IMR-90 (cell line): ENCODE measurements at regions not wholly inside any gene's neighbourhood (a gene's known extent, or its start where the extent isn't known, plus 50 kb on each side); places are given as distances from the start of the nearest gene placed in this dataset.

Source experiments
- ATAC-seq: fragments of 200-7000 bp; cut with Tn5 transposase; 2 replicates; pipeline ENCODE4 v1.9.1; 2020; ENCODE audit warnings: low read depth, mild to moderate bottlenecking, moderate library complexity
- BruUV-seq: library from RNA; stranded (reverse); fragments of 400-500 nt; replicated peaks from 2 replicates; lab custom pipeline; 2021; lab: Mats Ljungman, UMichigan
- CTCF ChIA-PET: fragments of 300-600 bp; formaldehyde crosslinking; extraction: SDS; loops from one replicate; lab custom pipeline; 2021; ENCODE audit warnings: antibody characterized with exemption; lab: Yijun Ruan, JAX
- POLR2A ChIA-PET: fragments of 300-600 bp; sonication (Branson Sonifier 250); formaldehyde crosslinking; loops from one replicate; lab custom pipeline; 2022; ENCODE audit warnings: antibody characterized with exemption; ENCODE audit not compliant: unreplicated experiment; lab: Charles Lee
- DNase-seq: peaks from one replicate; pipeline ENCODE4 v3.0.0; 2013
- H2AFZ ChIP-seq: replicated peaks from 2 replicates; pipeline ENCODE3; 2013; ENCODE audit warnings: low read length, mild to moderate bottlenecking; ENCODE audit not compliant: poor library complexity
- H2AK5ac ChIP-seq: 2 replicates; pipeline ENCODE4 v1.6.1; 2013; ENCODE audit warnings: low read depth, low read length, inconsistent platforms
- H2AK9ac ChIP-seq: replicated peaks from 2 replicates; pipeline ENCODE3; 2013; ENCODE audit warnings: mild to moderate bottlenecking, low read depth, low read length, moderate library complexity; ENCODE audit not compliant: poor library complexity
- H2BK120ac ChIP-seq: 2 replicates; pipeline ENCODE4 v1.6.1; 2013; ENCODE audit warnings: low read depth, low read length, inconsistent platforms
- H2BK15ac ChIP-seq: 3 replicates; pipeline ENCODE4 v1.6.1; 2013; ENCODE audit warnings: low read depth, low read length, inconsistent platforms
- H2BK20ac ChIP-seq: 2 replicates; pipeline ENCODE4 v1.6.1; 2013; ENCODE audit warnings: low read depth, mild to moderate bottlenecking, inconsistent platforms, low read length, moderate library complexity
- H2BK5ac ChIP-seq: 2 replicates; pipeline ENCODE4 v1.6.1; 2013; ENCODE audit warnings: mild to moderate bottlenecking, low read depth, low read length, inconsistent platforms; ENCODE audit not compliant: poor library complexity, severe bottlenecking
- H3K14ac ChIP-seq: replicated peaks from 2 replicates; pipeline ENCODE4 v1.6.1; 2013; ENCODE audit warnings: low read depth, low read length, inconsistent platforms
- H3K18ac ChIP-seq: 2 replicates; pipeline ENCODE4 v1.6.1; 2013; ENCODE audit warnings: low read depth, low read length, control low read depth
- H3K23ac ChIP-seq: 2 replicates; pipeline ENCODE4 v1.6.1; 2013; ENCODE audit warnings: low read depth, low read length, inconsistent platforms
- H3K27ac ChIP-seq: 2 replicates; pipeline ENCODE4 v1.5.1; 2013; ENCODE audit warnings: mild to moderate bottlenecking, control low read depth, low read length; ENCODE audit not compliant: insufficient read depth
- H3K27me3 ChIP-seq: 2 replicates; pipeline ENCODE4 v1.6.1; 2013; ENCODE audit warnings: low read length; ENCODE audit not compliant: control insufficient read depth, insufficient read depth
- H3K36me3 ChIP-seq: 2 replicates; pipeline ENCODE4 v1.6.1; 2013; ENCODE audit warnings: low read length, mixed read lengths; ENCODE audit not compliant: control insufficient read depth, insufficient read depth
- H3K4ac ChIP-seq: 2 replicates; pipeline ENCODE4 v1.6.1; 2013; ENCODE audit warnings: low read depth, low read length, inconsistent platforms
- H3K4me1 ChIP-seq: 2 replicates; pipeline ENCODE4 v1.6.1; 2013; ENCODE audit warnings: low read length, mixed read lengths; ENCODE audit not compliant: control insufficient read depth, insufficient read depth
- H3K4me2 ChIP-seq: 2 replicates; pipeline ENCODE4 v1.6.1; 2013; ENCODE audit warnings: low read depth, mild to moderate bottlenecking, control low read depth, low read length, moderate library complexity
- H3K4me3 ChIP-seq: 2 replicates; pipeline ENCODE4 v1.5.1; 2013; ENCODE audit warnings: low read depth, mild to moderate bottlenecking, control low read depth, low read length, moderate library complexity; ENCODE audit not compliant: insufficient read depth
- H3K56ac ChIP-seq: 2 replicates; pipeline ENCODE4 v1.6.1; 2013; ENCODE audit warnings: low read length, inconsistent platforms; ENCODE audit not compliant: insufficient read depth; ENCODE audit errors: extremely low read depth
- H3K79me1 ChIP-seq, 2 experiments: 2 replicates each; pipeline ENCODE4 v1.6.1; 2013; ENCODE audit warnings: low read length in 2 of 2, inconsistent platforms in 1 of 2, low read depth in 1 of 2
- H3K9ac ChIP-seq: 2 replicates; pipeline ENCODE4 v1.6.1; 2013; ENCODE audit warnings: low read depth, low read length, control low read depth
- H3K9me1 ChIP-seq: 2 replicates; pipeline ENCODE4 v1.6.1; 2013; ENCODE audit warnings: low read length, inconsistent platforms; ENCODE audit not compliant: insufficient read depth
- H3K9me3 ChIP-seq: 2 replicates; pipeline ENCODE4 v1.6.1; 2013; ENCODE audit warnings: low read length; ENCODE audit not compliant: control insufficient read depth, insufficient read depth
- H4K20me1 ChIP-seq: 2 replicates; pipeline ENCODE4 v1.6.1; 2013; ENCODE audit warnings: low read length, inconsistent platforms; ENCODE audit not compliant: insufficient read depth
- H4K5ac ChIP-seq: 2 replicates; pipeline ENCODE4 v1.6.1; 2013; ENCODE audit warnings: mild to moderate bottlenecking, low read depth, low read length, control low read depth
- H4K8ac ChIP-seq, 2 experiments: 2 replicates each; pipeline ENCODE4 v1.6.1; 2013; ENCODE audit warnings: low read depth in 2 of 2, low read length in 2 of 2, control low read depth in 1 of 2, inconsistent platforms in 1 of 2
- H4K91ac ChIP-seq: 2 replicates; pipeline ENCODE4 v1.6.1; 2013; ENCODE audit warnings: low read depth, low read length, inconsistent platforms; ENCODE audit not compliant: insufficient read depth
- CEBPB ChIP-seq: IDR thresholded peaks from 2 replicates; pipeline ENCODE4 v1.6.1; 2012; ENCODE audit warnings: low read depth, low read length, improper control_type of control experiment
- FOS ChIP-seq: fragments of 150-350 bp; IDR thresholded peaks from 2 replicates; pipeline ENCODE4 v1.6.1; 2016; ENCODE audit warnings: low read depth, low read length
- WGBS, 2 experiments: methylation state at CpG; one replicate each; pipeline versions ENCODE4 v1.1.5 to v1.1.7; 2013; ENCODE audit warnings: missing lambda C conversion rate in 2 of 2; ENCODE audit not compliant: insufficient read length in 1 of 2; ENCODE audit errors: extremely low coverage in 2 of 2; 5-methylcytosine and 5-hydroxymethylcytosine counted together
- dilution Hi-C: fragments of 300-500 bp; cut with HindIII; formaldehyde crosslinking; loops from one replicate; pipeline ENCODE4 v1.14.3; 2018; ENCODE audit warnings: low sequenced_read_pairs; ENCODE audit not compliant: unreplicated experiment
- in situ Hi-C: fragments of 300-500 bp; cut with MboI; formaldehyde crosslinking; loops from 3 replicates; pipeline ENCODE4 v1.14.3; 2019; ENCODE audit warnings: low sequenced_read_pairs, inconsistent platforms, mixed read lengths
- intact Hi-C: fragments of 100-400 bp; cut with micrococcal nuclease; formaldehyde crosslinking; loops from 2 replicates; pipeline ENCODE4 v1.10.0; 2022

- H3K18ac ChIP-seq = no peak overlapping the region
- H3K4me3 ChIP-seq = no peak overlapping the region
- ChIA-PET POLR2A (no interaction called here), CTCF (no interaction called here)
- no peak overlapping the region for H3K23ac ChIP-seq
- no peak overlapping the region for H2BK15ac ChIP-seq
- no peak overlapping the region for H4K5ac ChIP-seq
- dilution Hi-C loops = no loop called here
- no peaks in the 10 kb centered on the region for H3K36me3 ChIP-seq
- no peak overlapping the region for H3K27ac ChIP-seq
- in situ Hi-C loops = no loop called here
- H3K14ac ChIP-seq = no peak overlapping the region
- intact Hi-C loops = no loop called here
- no peak overlapping the region for H2BK5ac ChIP-seq
- H3K4me1 ChIP-seq = no peaks in the 10 kb centered on the region
- H3K27me3 ChIP-seq = no peaks in the 10 kb centered on the region
- TF ChIP-seq FOS (no peak), CEBPB (no peak)
- H4K20me1 ChIP-seq = no peaks in the 10 kb centered on the region
- H2AK9ac ChIP-seq = no peak overlapping the region
- H2BK120ac ChIP-seq = no peak overlapping the region
- no peak overlapping the region for H3K9ac ChIP-seq
- H2AK5ac ChIP-seq = no peak overlapping the region
- H3K79me1 ChIP-seq = no peaks in the 10 kb centered on the region
- H4K91ac ChIP-seq = no peak overlapping the region
- no peak overlapping the region for H2BK20ac ChIP-seq
- ATAC-seq = no peak
- no peak overlapping the region for H3K4ac ChIP-seq
- no peak overlapping the region for H2AFZ ChIP-seq
- WGBS, 2 experiments = 60% methylated on average over 1 of the region's 3 CpGs; no CpG with 5 or more reads in 1 of the 2 experiments
- H3K4me2 ChIP-seq = no peak overlapping the region
- H3K9me1 ChIP-seq = no peaks in the 10 kb centered on the region
- BruUV-seq = no TSS peak
- H4K8ac ChIP-seq = no peak overlapping the region
- H3K56ac ChIP-seq = no peak overlapping the region
- no peak for DNase-seq
- H3K9me3 ChIP-seq = no peaks in the 10 kb centered on the region; the same call in 1 of the 2 replicates
These were observed 629.1 kb downstream of the TBL1XR1 start for GRCh38 chr3:176568189-176568588.
